Heart right ventricle (tissue), 16 donors: ENCODE measurements at regions not wholly inside any gene's neighbourhood (a gene's known extent, or its start where the extent isn't known, plus 50 kb on each side); places are given as distances from the start of the nearest gene placed in this dataset.

Experiments used
- ATAC-seq, 8 donors: fragments of 200-7000 bp; cut with Tn5 transposase; one replicate each; pipeline ENCODE4 v1.9.1; 2020; ENCODE audit warnings: mild to moderate bottlenecking in 8 of 8, moderate library complexity in 8 of 8, moderate number of reproducible peaks in 1 of 8
- DNase-seq, 2 donors: peaks; one replicate each; pipeline ENCODE4 v3.0.0-alpha.2; 2020
- H3K27ac ChIP-seq, 10 donors: fragments of 200-600 bp; sonication (generic) in 2 of 10; one replicate each; pipeline versions ENCODE4 v1.5.0 to v1.8.0; 2020 to 2022; ENCODE audit warnings: mild to moderate bottlenecking in 3 of 10
- H3K27me3 ChIP-seq, 7 donors: fragments of 200-600 bp; one replicate each; pipeline ENCODE4 v1.8.0; 2021 to 2022; ENCODE audit warnings: mild to moderate bottlenecking in 2 of 7
- H3K36me3 ChIP-seq, 9 donors: fragments of 200-600 bp; sonication (generic) in 1 of 9; one replicate each; pipeline versions ENCODE4 v1.5.0 to v1.8.0; 2020 to 2022; ENCODE audit warnings: mild to moderate bottlenecking in 2 of 9
- H3K4me1 ChIP-seq, 9 donors: fragments of 200-600 bp; sonication (generic) in 1 of 9; one replicate each; pipeline versions ENCODE4 v1.5.0 to v1.8.0; 2020 to 2022; ENCODE audit warnings: mild to moderate bottlenecking in 4 of 9
- H3K4me3 ChIP-seq, 10 donors: fragments of 200-600 bp; sonication (generic) in 2 of 10; one replicate each; pipeline versions ENCODE4 v1.5.0 to v1.8.0; 2020 to 2022; ENCODE audit warnings: mild to moderate bottlenecking in 7 of 10, moderate library complexity in 2 of 10
- H3K9me3 ChIP-seq, 11 donors: fragments of 200-600 bp in 10 of 11; sonication (generic) in 2 of 11; one replicate each; pipeline versions ENCODE4 v1.5.0 to v1.8.0; 2013 to 2022; ENCODE audit warnings: mild to moderate bottlenecking in 2 of 11, control low read depth in 1 of 11, moderate library complexity in 1 of 11
- CTCF ChIP-seq, 9 donors: fragments of 200-600 bp; sonication (generic) in 2 of 9; IDR thresholded peaks; one replicate each; pipeline versions ENCODE4 v1.5.0 to v1.8.0; 2021 to 2022; ENCODE audit warnings: antibody characterized with exemption in 9 of 9, mild to moderate bottlenecking in 5 of 9, moderate library complexity in 1 of 9
- WGBS, 2 donors: extraction: QIAGEN DNeasy Blood & Tissue Kit; methylation state at CpG; one replicate each; pipeline ENCODE4 v1.1.7; 2013; ENCODE audit warnings: inconsistent platforms in 1 of 2; 5-methylcytosine and 5-hydroxymethylcytosine counted together
- intact Hi-C, 10 donors: fragments of 100-400 bp; cut with DNase I; formaldehyde crosslinking; loops; one replicate each; pipeline versions ENCODE4 v1.11.1 to v1.14.2; 2022
- donor health status: Arrhythmogenic right ventricular cardiomyopathy.
- donor health status: ischemic (EF 13 %, LVEDD 7.1; RV severe dilation, severe dysfunction).
- donor health status: healthy with polysubstance abuse.
- donor health status: DM: no; HTN: yes; CAD: no.
- donor health status: DM: no; HTN: no; CAD: no.
- donor health status: ischemic (EF 25% LVEDD 6.9; RV normal size, moderate dysfunction).
- donor health status: ischemic (EF 25% LVEDD 5.7; RV mildly dilated, moderate dysfunction).
- donor health status: healthy.
- donor health status: DM: yes; HTN: yes; CAD: no.
- donor health status: Ischemic cardiomyopathy.
- donor health status: ischemic (EF 35%, LVEDD 5.7; RV mildly dilated, moderate dysfunction).
- donor health status: nonischemic (EF 11% LVEDD 7.7; RV severe dilation, severe dysfunction).
- donor health status: DM: yes; HTN: yes; CAD: no.
- donor health status: PGD.
- donor health status: ischemic (EF 29% LVEDD 5.4; RV normal size, mild dysfunction).
- donor health status: nonischemic (EF 23%, LVEDD 6.1; RV moderate dilation, normal function).

DNA sequence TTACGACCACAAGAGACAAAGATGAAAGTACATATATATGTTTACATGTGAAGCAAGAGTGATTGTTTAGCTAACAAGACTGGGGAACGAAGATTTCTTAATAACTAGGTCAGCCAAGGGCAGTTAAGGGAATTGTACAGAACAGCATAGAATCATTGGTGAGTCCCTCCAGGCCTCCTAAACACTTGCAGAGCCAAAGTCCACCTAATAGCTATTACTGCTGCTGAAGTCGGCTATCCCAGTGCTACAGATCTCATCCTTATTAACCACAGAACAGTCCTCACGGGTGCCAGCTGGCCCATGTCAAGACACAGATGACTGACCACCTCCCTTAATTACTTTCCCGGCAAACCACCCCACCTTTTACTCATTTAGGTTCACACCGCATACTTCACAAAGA is 68.5 kb upstream of the OPCML start:
- DNase-seq (no peak), ATAC-seq (no peak)
- H3K27ac ChIP-seq, result no peak overlapping the region
- no peak for TF ChIP-seq CTCF (IDR thresholded peaks at IDR 0.05)
- no peak overlapping the region for H3K4me3 ChIP-seq
- WGBS, 2 donors, result 55 to 56% methylated on average over 6 of the region's 6 CpGs
- peaks cover 0 to 11% (median 3%) of the 10 kb centered on the region in 7 donors for H3K27me3 ChIP-seq
- no peaks in the 10 kb centered on the region for H3K36me3 ChIP-seq
- H3K4me1 ChIP-seq, result no peaks in the 10 kb centered on the region
- H3K9me3 ChIP-seq, result no peaks in the 10 kb centered on the region
- intact Hi-C loops, result no loop called here

GRCh38 chr11:133600306-133600705 is 68.0 kb upstream of the OPCML start:
- H3K27me3 ChIP-seq, result peaks cover 0 to 11% (median 3%) of the 10 kb centered on the region in 7 donors
- DNase-seq (no peak), ATAC-seq (no peak)
- no peaks in the 10 kb centered on the region for H3K9me3 ChIP-seq
- H3K36me3 ChIP-seq, result no peaks in the 10 kb centered on the region
- no peak for TF ChIP-seq CTCF (IDR thresholded peaks at IDR 0.05)
- no peak overlapping the region for H3K27ac ChIP-seq
- no peaks in the 10 kb centered on the region for H3K4me1 ChIP-seq
- WGBS, 2 donors, result 90 to 91% methylated on average over 5 of the region's 5 CpGs
- intact Hi-C loops, result no loop called here
- H3K4me3 ChIP-seq, result no peak overlapping the region

- no peak overlapping the region for H3K27ac ChIP-seq
- TF ChIP-seq CTCF (IDR thresholded peaks at IDR 0.05), result no peak
- H3K4me1 ChIP-seq, result no peaks in the 10 kb centered on the region
- H3K4me3 ChIP-seq, result no peak overlapping the region
- H3K27me3 ChIP-seq, result peaks cover 0 to 11% (median 3%) of the 10 kb centered on the region in 7 donors
- intact Hi-C loops, result no loop called here
- H3K9me3 ChIP-seq, result no peaks in the 10 kb centered on the region
- ATAC-seq, result no peak
- no peak for DNase-seq
- 72 to 93% methylated on average over 3 of the region's 3 CpGs for WGBS, 2 donors
- H3K36me3 ChIP-seq, result no peaks in the 10 kb centered on the region
These were observed 66.6 kb upstream of the OPCML start for GRCh38 chr11:133598906-133599305.

GRCh38 chr11:133597236-133597635 is 64.9 kb upstream of the OPCML start:
- no peak overlapping the region for H3K4me3 ChIP-seq
- intact Hi-C loops, result no loop called here
- H3K36me3 ChIP-seq, result no peaks in the 10 kb centered on the region
- peaks cover 0 to 8% (median 0%) of the 10 kb centered on the region in 7 donors for H3K27me3 ChIP-seq
- H3K9me3 ChIP-seq, result peaks cover 0 to 8% (median 0%) of the 10 kb centered on the region in 11 donors
- DNase-seq (no peak), ATAC-seq (no peak)
- H3K4me1 ChIP-seq, result no peaks in the 10 kb centered on the region
- WGBS, 2 donors, result 47 to 49% methylated on average over 3 of the region's 3 CpGs
- TF ChIP-seq CTCF (IDR thresholded peaks at IDR 0.05), result no peak
- no peak overlapping the region for H3K27ac ChIP-seq
